HG03175 (cell line): ENCODE measurements at regions not wholly inside any gene's neighbourhood (a gene's known extent, or its start where the extent isn't known, plus 50 kb on each side); places are given as distances from the start of the nearest gene placed in this dataset.

Source experiments
- ATAC-seq: cut with Tn5 transposase; IDR thresholded peaks from one replicate; pipeline ENCODE4 v1.9.1; 2021; ENCODE audit warnings: mild to moderate bottlenecking, moderate library complexity; ENCODE audit not compliant: unreplicated experiment

DNA sequence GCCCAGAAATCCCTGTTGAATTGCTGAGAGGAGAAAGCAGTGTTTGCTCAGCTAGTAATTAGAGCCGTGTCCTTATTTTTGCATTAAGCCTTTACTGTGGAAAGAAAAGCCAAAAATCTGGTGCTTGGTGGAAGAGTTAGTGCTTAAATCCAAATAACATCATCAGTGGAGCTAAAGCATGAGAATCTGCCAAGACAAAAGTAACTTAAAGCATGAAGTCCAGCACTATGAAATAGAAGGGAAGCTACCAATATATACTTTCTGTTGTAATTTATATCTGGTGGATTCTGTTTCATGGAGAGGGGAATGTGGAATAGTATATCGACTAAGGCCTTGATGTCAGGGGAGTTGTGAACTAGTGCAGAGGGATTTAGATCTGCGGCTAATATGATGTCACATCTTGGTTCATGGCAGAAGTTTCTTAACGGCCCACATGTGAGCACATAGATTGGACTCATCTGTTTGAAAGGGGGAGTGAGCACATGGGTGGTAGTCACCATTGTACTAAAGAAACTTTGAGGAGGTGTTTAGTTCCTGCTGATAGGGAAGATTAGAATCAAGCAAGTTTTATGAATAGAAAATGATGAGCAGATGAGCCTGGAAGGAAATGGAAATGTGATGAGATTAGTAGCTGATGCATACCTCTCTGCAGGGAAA lies 224.4 kb upstream of the MTNR1B start:
- no peak for ATAC-seq

DNA sequence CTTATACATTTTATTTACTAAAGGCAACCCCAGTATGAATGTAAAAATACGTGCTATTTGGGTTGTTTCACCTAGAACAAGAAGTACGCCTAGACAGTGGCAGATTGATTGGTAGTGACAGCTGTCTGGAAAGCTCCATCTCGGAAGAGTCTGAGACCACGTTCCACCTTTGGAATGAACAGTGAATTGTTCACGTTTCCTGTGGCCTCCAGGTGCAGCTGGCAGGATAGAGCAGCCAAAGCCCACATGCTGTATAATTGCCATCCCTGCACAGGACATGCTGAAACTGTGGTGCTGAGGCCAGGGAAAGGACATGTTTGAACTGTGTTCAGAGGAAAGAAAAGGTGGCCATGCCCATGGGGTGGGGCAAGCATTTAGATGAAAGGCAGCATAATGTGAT lies 218.7 kb upstream of the MTNR1B start:
- no peak for ATAC-seq

- ATAC-seq, result no peak
Measured at GRCh38 chr11:92751594-92751993, 217.9 kb upstream of the MTNR1B start.

DNA sequence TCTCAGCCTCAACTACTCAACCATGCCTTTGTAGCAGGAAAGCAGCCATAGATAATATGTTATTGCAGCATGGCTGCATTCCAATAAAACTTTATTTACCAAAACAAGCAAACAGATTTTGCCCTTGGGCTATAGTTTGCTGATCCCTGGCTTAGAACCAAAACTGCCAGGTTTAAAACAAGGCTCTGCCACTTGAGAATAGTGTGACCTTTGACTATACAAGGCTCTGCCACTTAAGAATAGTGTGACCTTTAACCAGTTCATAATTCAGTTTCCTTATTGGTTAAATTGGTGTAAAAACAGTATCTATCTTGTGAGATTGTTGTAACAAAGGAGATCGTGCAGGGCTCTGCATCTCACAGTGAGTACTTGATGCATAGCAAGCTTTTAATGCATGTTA lies 217.3 kb upstream of the MTNR1B start:
- no peak for ATAC-seq

GRCh38 chr11:92753161-92753560 lies 216.3 kb upstream of the MTNR1B start:
- ATAC-seq, result no peak

DNA sequence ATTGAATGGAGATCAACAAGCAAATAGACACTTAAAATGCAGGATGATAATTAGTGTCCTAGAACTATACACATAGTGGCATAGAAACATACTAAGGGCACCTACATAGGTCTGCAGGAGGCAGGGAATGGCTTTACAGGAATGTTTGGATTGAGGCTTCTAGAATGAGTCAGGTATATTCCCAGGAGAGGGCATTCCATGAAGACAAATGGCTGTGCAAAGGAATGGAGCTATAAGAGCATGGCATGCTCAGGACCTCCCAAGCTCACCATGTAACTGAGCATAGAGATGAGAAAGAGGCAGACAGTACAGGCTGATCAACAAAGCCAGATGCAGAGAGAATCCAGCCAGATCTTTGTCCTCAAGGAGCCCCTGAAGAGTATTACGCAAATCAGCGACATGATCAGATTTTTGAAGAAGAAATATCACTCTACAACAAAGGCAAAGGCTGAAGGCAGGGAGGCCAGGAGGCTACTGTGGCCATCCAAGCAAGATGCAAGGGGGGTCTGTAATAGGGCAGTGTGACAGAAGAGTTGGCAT lies 211.1 kb upstream of the MTNR1B start:
- ATAC-seq, result no peak

DNA sequence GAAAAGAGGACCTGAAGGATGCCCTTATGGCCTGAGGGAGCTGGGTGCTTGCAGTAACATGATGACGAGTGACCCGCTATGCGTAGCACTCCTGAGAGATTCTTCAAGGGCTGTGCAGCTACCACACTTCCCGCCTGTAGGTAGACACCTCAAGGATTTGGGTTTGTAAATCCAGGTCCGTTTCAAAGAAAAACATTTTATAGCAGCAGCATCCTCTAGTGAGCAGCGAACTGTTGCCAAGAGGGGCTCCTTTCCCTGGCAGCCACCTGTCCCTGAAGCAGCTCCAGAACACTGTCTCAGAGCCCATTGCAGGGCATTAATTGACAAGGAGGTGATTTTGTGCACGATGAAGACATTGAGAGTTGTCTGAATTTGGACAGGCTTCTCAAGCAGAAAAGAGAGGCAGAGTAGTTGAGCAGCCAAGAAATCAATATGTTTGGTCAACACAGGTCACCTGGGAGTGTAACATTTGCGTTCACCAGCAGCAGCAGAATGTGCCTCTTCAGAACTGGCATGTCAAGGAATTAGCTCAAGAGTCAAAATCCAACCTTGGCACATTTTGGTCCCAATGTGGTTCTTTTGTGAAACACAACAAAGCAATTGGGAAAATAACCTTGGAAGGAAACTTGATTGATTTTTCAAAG lies 209.8 kb upstream of the MTNR1B start:
- ATAC-seq, result no peak

DNA sequence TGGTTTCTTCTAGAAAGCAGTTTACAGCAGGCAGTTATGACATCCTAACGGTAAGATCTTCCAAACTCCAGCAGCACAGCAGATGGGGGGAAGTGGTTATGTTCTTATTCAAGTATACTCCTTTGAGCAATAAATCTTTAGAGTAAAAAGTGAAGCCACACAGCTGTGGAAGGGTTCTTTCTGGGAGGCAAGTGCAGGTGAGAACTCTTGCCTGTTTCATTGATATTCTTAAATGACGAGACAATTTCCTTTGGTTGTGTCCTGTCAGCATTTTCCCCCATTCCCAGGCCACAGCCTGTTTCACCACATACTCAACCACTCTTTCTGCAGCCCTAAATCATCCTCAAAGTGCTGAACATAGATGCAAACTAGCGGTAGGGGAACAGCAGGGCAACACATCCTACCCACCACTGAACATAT lies 207.3 kb upstream of the MTNR1B start:
- ATAC-seq, result no peak

DNA sequence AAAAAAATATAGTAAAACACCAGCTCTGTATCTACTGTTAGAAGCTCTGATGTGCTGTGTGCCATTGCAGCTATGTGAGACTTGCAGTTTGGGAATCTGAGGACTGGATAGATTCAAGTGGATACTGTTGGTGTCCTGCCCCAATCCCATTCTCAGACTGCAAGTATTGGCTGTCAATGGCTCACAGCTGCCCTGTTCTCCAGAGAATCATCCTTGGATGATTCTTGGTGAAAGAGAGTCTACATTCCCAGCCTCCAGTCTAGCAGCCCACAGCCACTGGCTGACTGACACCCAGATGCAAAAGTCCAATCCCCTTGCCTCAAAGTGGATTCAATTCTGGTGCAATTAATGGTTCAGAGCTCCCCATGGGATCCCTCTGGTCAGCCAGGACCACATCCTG lies 206.1 kb upstream of the MTNR1B start:
- no peak for ATAC-seq

- no peak for ATAC-seq
Measured at GRCh38 chr11:92764128-92764527, 205.3 kb upstream of the MTNR1B start.

- ATAC-seq, result no peak
Measured at GRCh38 chr11:92765082-92765840, 204.2 kb upstream of the MTNR1B start.

GRCh38 chr11:92765965-92766371 lies 203.5 kb upstream of the MTNR1B start:
- no peak for ATAC-seq

GRCh38 chr11:92766698-92767097 lies 202.8 kb upstream of the MTNR1B start:
- no peak for ATAC-seq

DNA sequence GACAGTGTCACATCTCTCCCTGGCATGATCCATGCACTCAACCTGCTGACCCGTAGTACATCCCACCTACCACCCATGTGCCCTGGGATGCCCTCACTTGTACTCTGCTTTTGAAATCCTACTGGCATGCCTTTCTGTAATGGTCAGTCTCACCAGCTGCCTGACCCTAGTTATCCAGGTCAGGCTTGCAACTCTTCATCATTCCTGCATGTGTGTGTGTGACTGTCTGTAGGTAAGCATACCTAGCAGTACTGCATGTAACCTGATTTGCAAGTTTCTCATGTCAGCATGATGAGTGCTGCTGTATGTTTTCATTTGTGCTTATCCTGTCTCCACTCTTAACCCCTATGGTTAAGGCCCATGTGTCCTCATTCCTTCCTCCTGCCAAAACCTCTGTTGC lies 202.0 kb upstream of the MTNR1B start:
- no peak for ATAC-seq

GRCh38 chr11:92768121-92768840 lies 201.2 kb upstream of the MTNR1B start:
- no peak for ATAC-seq

- ATAC-seq, result no peak
Measured at GRCh38 chr11:92769112-92769511, 200.3 kb upstream of the MTNR1B start.

GRCh38 chr11:92770419-92770818 lies 199.0 kb upstream of the MTNR1B start:
- ATAC-seq, result no peak

GRCh38 chr11:92770981-92771380 lies 198.5 kb upstream of the MTNR1B start:
- no peak for ATAC-seq

DNA sequence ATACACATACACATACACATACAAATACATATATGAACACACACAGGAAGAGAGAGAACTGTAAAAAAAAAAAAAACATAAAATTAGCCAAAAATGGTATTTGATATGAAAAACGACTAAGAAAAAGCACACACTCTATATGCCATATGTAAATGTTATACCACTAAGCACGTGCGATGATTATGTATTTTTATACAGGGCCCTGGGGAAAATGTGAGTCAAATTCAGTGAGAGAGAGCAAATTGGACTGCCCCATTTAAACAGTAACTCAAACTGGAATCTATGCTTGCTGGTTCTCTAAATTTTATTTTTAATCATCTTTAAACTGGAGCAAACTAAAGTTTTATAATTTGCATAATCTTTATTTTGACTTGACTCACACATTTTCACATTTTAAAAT lies 197.8 kb upstream of the MTNR1B start:
- ATAC-seq, result no peak

DNA sequence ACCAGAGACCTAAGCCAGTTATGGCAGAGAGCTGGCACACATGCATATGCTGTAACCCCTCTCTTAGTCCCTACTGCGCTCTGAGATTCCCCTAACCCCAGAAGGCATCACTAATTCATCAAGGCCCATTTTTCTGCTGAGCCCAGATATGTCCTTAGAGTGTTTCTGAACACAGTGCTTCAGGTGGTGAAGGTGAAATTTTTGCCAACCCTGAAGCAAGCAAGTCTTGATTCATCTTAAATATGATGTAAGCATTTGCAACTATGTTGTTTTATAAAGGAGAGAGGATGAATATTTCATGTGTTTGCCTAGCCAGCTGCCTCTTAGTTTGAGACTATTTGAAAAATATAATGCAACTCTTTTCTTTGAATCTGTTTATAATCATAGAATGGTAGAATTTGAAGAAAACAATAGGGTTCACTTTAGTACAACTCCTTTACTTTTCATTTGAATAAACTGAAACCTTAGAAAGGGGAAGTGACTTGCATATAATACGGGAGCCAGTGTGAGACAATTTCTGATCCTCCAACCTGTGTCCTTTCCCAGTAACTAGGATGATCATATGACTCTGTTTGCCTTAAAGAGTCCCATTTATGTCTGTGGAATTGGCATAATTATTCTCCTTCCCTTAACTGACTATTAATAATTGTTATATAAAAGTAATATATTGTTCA lies 194.3 kb upstream of the MTNR1B start:
- no peak for ATAC-seq

GRCh38 chr11:92776676-92777075 lies 192.8 kb upstream of the MTNR1B start:
- ATAC-seq, result no peak
